Calu3 (cell line): ENCODE measurements at regions not wholly inside any gene's neighbourhood (a gene's known extent, or its start where the extent isn't known, plus 50 kb on each side); places are given as distances from the start of the nearest gene placed in this dataset.

Experiments
- BruUV-seq: library from RNA; stranded (reverse); fragments of 400-500 nt; replicated peaks from 2 replicates; lab custom pipeline; 2021; lab: Mats Ljungman, UMichigan
- CTCF ChIA-PET: fragments of 300-600 bp; sonication (Branson Sonifier 250); formaldehyde crosslinking; loops from one replicate; lab custom pipeline; 2022; ENCODE audit warnings: antibody characterized with exemption; lab: Charles Lee
- DNase-seq: peaks from one replicate; pipeline ENCODE4 v3.0.0; 2022
- H3K27ac Mint-ChIP-seq: one replicate; pipeline ENCODE4 v1.8.0; 2022; ENCODE audit warnings: mixed read lengths; ENCODE audit not compliant: unreplicated experiment
- H3K27me3 Mint-ChIP-seq: one replicate; pipeline ENCODE4 v1.8.0; 2022; ENCODE audit warnings: mixed read lengths; ENCODE audit not compliant: unreplicated experiment
- H3K36me3 Mint-ChIP-seq: one replicate; pipeline ENCODE4 v1.8.0; 2022; ENCODE audit warnings: mild to moderate bottlenecking, moderate library complexity, mixed read lengths; ENCODE audit not compliant: insufficient read depth, unreplicated experiment
- H3K4me1 Mint-ChIP-seq: one replicate; pipeline ENCODE4 v1.8.0; 2022; ENCODE audit warnings: mild to moderate bottlenecking, low read depth, mixed read lengths; ENCODE audit not compliant: unreplicated experiment
- H3K4me3 Mint-ChIP-seq: one replicate; pipeline ENCODE4 v1.8.0; 2022; ENCODE audit warnings: mild to moderate bottlenecking, low read depth, moderate library complexity, mixed read lengths; ENCODE audit not compliant: unreplicated experiment
- H3K9me3 Mint-ChIP-seq: one replicate; pipeline ENCODE4 v1.8.0; 2022; ENCODE audit warnings: low read depth, mixed read lengths; ENCODE audit not compliant: unreplicated experiment
- intact Hi-C: fragments of 100-400 bp; cut with micrococcal nuclease; formaldehyde crosslinking; loops from one replicate; pipeline ENCODE4 v1.10.0; 2022; ENCODE audit not compliant: unreplicated experiment
- TF ChIP-seq, protein P1 (sequence below): fragments of 200-600 bp; IDR thresholded peaks from one replicate; pipeline ENCODE4 v1.8.0; 2022; ENCODE audit warnings: antibody characterized with exemption; ENCODE audit not compliant: unreplicated experiment

DNA sequence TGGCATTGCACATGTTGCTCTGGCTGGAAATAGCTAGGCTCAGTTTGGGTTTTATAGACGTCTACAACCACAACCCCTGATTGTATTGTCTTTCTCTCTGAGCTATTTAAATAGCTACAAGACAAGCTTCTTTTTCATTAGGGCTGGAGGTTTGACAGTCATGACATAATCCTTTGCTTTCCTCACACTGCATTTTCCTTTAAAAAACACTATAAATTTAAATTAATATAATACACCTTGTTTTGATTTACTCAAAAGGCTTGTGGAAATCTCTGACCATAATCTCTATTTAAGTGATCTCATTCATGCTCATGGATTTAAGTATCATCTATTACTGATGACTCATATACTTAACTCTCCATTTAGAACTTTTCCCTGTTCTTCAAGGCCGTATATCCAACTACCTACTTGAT lies 50.4 kb upstream of the PTGFR start:
- H3K36me3 Mint-ChIP-seq: no peaks in the 10 kb centered on the region
- intact Hi-C loops: no loop called here
- BruUV-seq: no TSS peak
- no peak overlapping the region for H3K27ac Mint-ChIP-seq
- peaks cover 7% of the 10 kb centered on the region for H3K4me1 Mint-ChIP-seq
- H3K4me3 Mint-ChIP-seq: no peak overlapping the region
- H3K9me3 Mint-ChIP-seq: no peaks in the 10 kb centered on the region
- CTCF ChIA-PET: no interaction called here
- DNase-seq: no peak
- TF ChIP-seq, protein P1, sequence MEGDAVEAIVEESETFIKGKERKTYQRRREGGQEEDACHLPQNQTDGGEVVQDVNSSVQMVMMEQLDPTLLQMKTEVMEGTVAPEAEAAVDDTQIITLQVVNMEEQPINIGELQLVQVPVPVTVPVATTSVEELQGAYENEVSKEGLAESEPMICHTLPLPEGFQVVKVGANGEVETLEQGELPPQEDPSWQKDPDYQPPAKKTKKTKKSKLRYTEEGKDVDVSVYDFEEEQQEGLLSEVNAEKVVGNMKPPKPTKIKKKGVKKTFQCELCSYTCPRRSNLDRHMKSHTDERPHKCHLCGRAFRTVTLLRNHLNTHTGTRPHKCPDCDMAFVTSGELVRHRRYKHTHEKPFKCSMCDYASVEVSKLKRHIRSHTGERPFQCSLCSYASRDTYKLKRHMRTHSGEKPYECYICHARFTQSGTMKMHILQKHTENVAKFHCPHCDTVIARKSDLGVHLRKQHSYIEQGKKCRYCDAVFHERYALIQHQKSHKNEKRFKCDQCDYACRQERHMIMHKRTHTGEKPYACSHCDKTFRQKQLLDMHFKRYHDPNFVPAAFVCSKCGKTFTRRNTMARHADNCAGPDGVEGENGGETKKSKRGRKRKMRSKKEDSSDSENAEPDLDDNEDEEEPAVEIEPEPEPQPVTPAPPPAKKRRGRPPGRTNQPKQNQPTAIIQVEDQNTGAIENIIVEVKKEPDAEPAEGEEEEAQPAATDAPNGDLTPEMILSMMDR: no peak
- H3K27me3 Mint-ChIP-seq: no peaks in the 10 kb centered on the region
